Trophoblast cell (in vitro differentiated cells and primary cell): ENCODE measurements at regions not wholly inside any gene's neighbourhood (a gene's known extent, or its start where the extent isn't known, plus 50 kb on each side); places are given as distances from the start of the nearest gene placed in this dataset.
A peak's percentile ranks its signal among the peaks of the same experiment; 100 is the strongest.

Experiments
- DNase-seq, 2 donors: peaks; one replicate each; pipeline ENCODE4 v3.0.0-alpha.2; 2016
- H2AFZ ChIP-seq: 2 replicates; pipeline ENCODE4 v1.6.1; 2013; ENCODE audit warnings: low read length, moderate library complexity, mild to moderate bottlenecking; ENCODE audit not compliant: insufficient read depth, poor library complexity
- H2AK5ac ChIP-seq: 2 replicates; pipeline ENCODE4 v1.6.1; 2013; ENCODE audit warnings: mild to moderate bottlenecking, low read length
- H2BK120ac ChIP-seq: 2 replicates; pipeline ENCODE4 v1.6.1; 2013; ENCODE audit warnings: low read length, mild to moderate bottlenecking, moderate library complexity; ENCODE audit not compliant: insufficient read depth, poor library complexity
- H2BK12ac ChIP-seq: 2 replicates; pipeline ENCODE4 v1.6.1; 2013; ENCODE audit warnings: mild to moderate bottlenecking, low read length, moderate library complexity
- H2BK5ac ChIP-seq: 2 replicates; pipeline ENCODE4 v1.6.1; 2013; ENCODE audit warnings: low read length, low read depth, moderate library complexity, mild to moderate bottlenecking; ENCODE audit not compliant: poor library complexity
- H3K14ac ChIP-seq: 2 replicates; pipeline ENCODE4 v1.6.1; 2013; ENCODE audit warnings: mild to moderate bottlenecking, low read length
- H3K18ac ChIP-seq: 2 replicates; pipeline ENCODE4 v1.6.1; 2013; ENCODE audit warnings: mild to moderate bottlenecking, low read length
- H3K23ac ChIP-seq: 2 replicates; pipeline ENCODE4 v1.6.1; 2013; ENCODE audit warnings: low read length
- H3K27ac ChIP-seq: 2 replicates; pipeline ENCODE4 v1.5.1; 2013; ENCODE audit warnings: low read depth, mild to moderate bottlenecking, inconsistent platforms, low read length, moderate library complexity
- H3K27me3 ChIP-seq: 2 replicates; pipeline ENCODE4 v1.6.1; 2013; ENCODE audit warnings: inconsistent platforms, mild to moderate bottlenecking, low read length, moderate library complexity; ENCODE audit not compliant: insufficient read depth
- H3K36me3 ChIP-seq, 2 experiments: 1 replicate in 1 of 2; 2 replicates in 1 of 2; pipeline ENCODE4 v1.6.1; 2013; ENCODE audit warnings: low read length in 2 of 2, mild to moderate bottlenecking in 2 of 2, moderate library complexity in 1 of 2; ENCODE audit not compliant: insufficient read depth in 2 of 2, control insufficient read depth in 1 of 2
- H3K4ac ChIP-seq: 2 replicates; pipeline ENCODE4 v1.6.1; 2013; ENCODE audit warnings: low read depth, mild to moderate bottlenecking, low read length, moderate library complexity
- H3K4me1 ChIP-seq, 2 experiments: 1 replicate in 1 of 2; 2 replicates in 1 of 2; pipeline ENCODE4 v1.6.1; 2013; ENCODE audit warnings: low read length in 2 of 2, mild to moderate bottlenecking in 2 of 2, moderate library complexity in 1 of 2; ENCODE audit not compliant: insufficient read depth in 2 of 2, control insufficient read depth in 1 of 2
- H3K4me2 ChIP-seq: 2 replicates; pipeline ENCODE4 v1.6.1; 2013; ENCODE audit warnings: inconsistent platforms, mild to moderate bottlenecking, low read length, moderate library complexity
- H3K4me3 ChIP-seq: 2 replicates; pipeline ENCODE4 v1.5.1; 2013; ENCODE audit warnings: mild to moderate bottlenecking, low read depth, low read length, inconsistent platforms
- H3K79me1 ChIP-seq: one replicate; pipeline ENCODE4 v1.6.1; 2013; ENCODE audit warnings: low read length
- H3K79me2 ChIP-seq: 2 replicates; pipeline ENCODE4 v1.6.1; 2013; ENCODE audit warnings: low read length, mild to moderate bottlenecking; ENCODE audit not compliant: control insufficient read depth, insufficient read depth, poor library complexity
- H3K9ac ChIP-seq: 2 replicates; pipeline ENCODE4 v1.6.1; 2013; ENCODE audit warnings: mild to moderate bottlenecking, low read length
- H3K9me3 ChIP-seq: 2 replicates; pipeline ENCODE4 v1.6.1; 2013; ENCODE audit warnings: low read depth, mild to moderate bottlenecking, control low read depth, inconsistent platforms, low read length; ENCODE audit not compliant: insufficient read depth
- H4K12ac ChIP-seq: 2 replicates; pipeline ENCODE4 v1.6.1; 2013; ENCODE audit warnings: low read depth, mild to moderate bottlenecking, low read length, moderate library complexity
- H4K8ac ChIP-seq: 2 replicates; pipeline ENCODE4 v1.6.1; 2013; ENCODE audit warnings: low read depth, mild to moderate bottlenecking, low read length, moderate library complexity
- H4K91ac ChIP-seq: one replicate; pipeline ENCODE4 v1.6.1; 2013; ENCODE audit warnings: low read depth, mild to moderate bottlenecking, low read length, moderate library complexity
- WGBS: extraction: QIAGEN DNeasy Blood & Tissue Kit; methylation state at CpG from one replicate; pipeline ENCODE4 v1.1.7; 2013; ENCODE audit warnings: missing lambda C conversion rate; ENCODE audit not compliant: insufficient read length, insufficient coverage; ENCODE audit errors: extremely low coverage; 5-methylcytosine and 5-hydroxymethylcytosine counted together

- H2BK12ac ChIP-seq: no peak overlapping the region
- H3K36me3 ChIP-seq: no peaks in the 10 kb centered on the region
- no peak overlapping the region for H3K23ac ChIP-seq
- WGBS: no CpG with 5 or more reads among the region's 2 CpGs
- H3K4ac ChIP-seq: no peak overlapping the region
- H2BK5ac ChIP-seq: no peak overlapping the region
- no peak overlapping the region for H2AK5ac ChIP-seq
- H3K18ac ChIP-seq: no peak overlapping the region
- H4K12ac ChIP-seq: no peak overlapping the region
- no peak overlapping the region for H3K27ac ChIP-seq
- H4K8ac ChIP-seq: no peak overlapping the region
- H3K4me2 ChIP-seq: no peak overlapping the region
- H2AFZ ChIP-seq: no peak overlapping the region
- H2BK120ac ChIP-seq: no peak overlapping the region
- no peak overlapping the region for H3K4me3 ChIP-seq
- no peak overlapping the region for H4K91ac ChIP-seq
- peaks cover 0 to 2% of the 10 kb centered on the region in 2 experiments for H3K4me1 ChIP-seq
- peak in 1 of 2 donors; percentile 28 for DNase-seq
- no peaks in the 10 kb centered on the region for H3K79me1 ChIP-seq
- H3K27me3 ChIP-seq: no peaks in the 10 kb centered on the region
- peaks cover 2% of the 10 kb centered on the region for H3K9me3 ChIP-seq
- no peaks in the 10 kb centered on the region for H3K79me2 ChIP-seq
- H3K9ac ChIP-seq: no peak overlapping the region
- no peak overlapping the region for H3K14ac ChIP-seq
Measured at GRCh38 chr2:14552818-14553217, 79.7 kb upstream of the LRATD1 start.

- Histone ChIP-seq H3K18ac (no peak overlapping the region), H3K4me3 (no peak overlapping the region), H3K4me1 (peaks cover 0 to 4% of the 10 kb centered on the region in 2 experiments), H4K91ac (no peak overlapping the region), H4K8ac (no peak overlapping the region), H2BK12ac (no peak overlapping the region), H2AFZ (no peak overlapping the region), H3K4ac (no peak overlapping the region), H2BK120ac (no peak overlapping the region), H3K27me3 (no peaks in the 10 kb centered on the region), H3K79me2 (no peaks in the 10 kb centered on the region), H3K23ac (no peak overlapping the region), H3K27ac (no peak overlapping the region), H2BK5ac (no peak overlapping the region), H2AK5ac (no peak overlapping the region), H3K36me3 (no peaks in the 10 kb centered on the region), H3K4me2 (no peak overlapping the region), H3K9ac (no peak overlapping the region), H3K14ac (no peak overlapping the region), H3K9me3 (peaks cover 2% of the 10 kb centered on the region), H4K12ac (no peak overlapping the region), H3K79me1 (no peaks in the 10 kb centered on the region)
- no CpG with 5 or more reads among the region's 7 CpGs for WGBS
- DNase-seq: peak; percentile 68 to 96
Measured at GRCh38 chr2:14554849-14555545, 77.5 kb upstream of the LRATD1 start.

GRCh38 chr2:14557111-14557510 lies 75.4 kb upstream of the LRATD1 start:
- Histone ChIP-seq H2BK5ac (no peak overlapping the region), H2BK12ac (no peak overlapping the region), H4K12ac (no peak overlapping the region), H2BK120ac (no peak overlapping the region), H4K91ac (no peak overlapping the region), H2AFZ (no peak overlapping the region), H3K18ac (no peak overlapping the region), H3K36me3 (no peaks in the 10 kb centered on the region), H3K27ac (no peak overlapping the region), H3K9me3 (no peaks in the 10 kb centered on the region), H4K8ac (no peak overlapping the region), H3K79me1 (no peaks in the 10 kb centered on the region), H3K79me2 (no peaks in the 10 kb centered on the region), H3K4ac (no peak overlapping the region), H3K4me3 (no peak overlapping the region), H3K14ac (no peak overlapping the region), H3K4me1 (peaks cover 0 to 4% of the 10 kb centered on the region in 2 experiments), H3K27me3 (no peaks in the 10 kb centered on the region), H3K9ac (no peak overlapping the region), H3K23ac (no peak overlapping the region), H3K4me2 (no peak overlapping the region), H2AK5ac (no peak overlapping the region)
- WGBS: no CpG with 5 or more reads among the region's 1 CpG
- DNase-seq: no peak

- H3K27me3 ChIP-seq: no peaks in the 10 kb centered on the region
- H3K9me3 ChIP-seq: no peaks in the 10 kb centered on the region
- H3K79me1 ChIP-seq: no peaks in the 10 kb centered on the region
- H2BK5ac ChIP-seq: no peak overlapping the region
- H3K23ac ChIP-seq: no peak overlapping the region
- WGBS: no CpG with 5 or more reads among the region's 2 CpGs
- no peak overlapping the region for H2BK120ac ChIP-seq
- H3K36me3 ChIP-seq: no peaks in the 10 kb centered on the region
- no peak overlapping the region for H3K18ac ChIP-seq
- H4K12ac ChIP-seq: no peak overlapping the region
- H4K91ac ChIP-seq: no peak overlapping the region
- H3K4me2 ChIP-seq: no peak overlapping the region
- no peaks in the 10 kb centered on the region for H3K79me2 ChIP-seq
- no peak overlapping the region for H2AK5ac ChIP-seq
- no peak overlapping the region for H4K8ac ChIP-seq
- no peak overlapping the region for H3K27ac ChIP-seq
- no peak overlapping the region for H3K9ac ChIP-seq
- H3K4me1 ChIP-seq: peaks cover 0 to 4% of the 10 kb centered on the region in 2 experiments
- DNase-seq: no peak
- no peak overlapping the region for H3K4ac ChIP-seq
- no peak overlapping the region for H2BK12ac ChIP-seq
- H3K14ac ChIP-seq: no peak overlapping the region
- H3K4me3 ChIP-seq: no peak overlapping the region
- H2AFZ ChIP-seq: no peak overlapping the region
Measured at GRCh38 chr2:14557916-14558315, 74.6 kb upstream of the LRATD1 start.
